ENCODE measurements at regions not wholly inside any gene's neighbourhood (a gene's known extent, or its start where the extent isn't known, plus 50 kb on each side); places are given as distances from the start of the nearest gene placed in this dataset.
"Not testable (repeated sequence)": the region's sequence is repeated elsewhere in the genome, so short reads cannot be mapped to it uniquely, and the experiment has no call there.

GRCh38 chr22:48829908-48830307 lies 997.8 kb downstream of the BRD1 start:
- DNase-seq: no peak

- no peak for DNase-seq
These were observed 999.0 kb downstream of the BRD1 start for GRCh38 chr22:48828688-48829087.

- DNase-seq: no peak
These were observed 999.6 kb downstream of the BRD1 start for GRCh38 chr22:48827904-48828555.

GRCh38 chr22:48827268-48827846 lies 1000.3 kb downstream of the BRD1 start:
- no peak for DNase-seq

- DNase-seq: no peak
These were observed 1001.1 kb downstream of the BRD1 start for GRCh38 chr22:48826546-48826945.

GRCh38 chr22:48825802-48826520 lies 1001.7 kb downstream of the BRD1 start:
- DNase-seq: no peak

GRCh38 chr22:48824712-48825651 lies 1002.7 kb downstream of the BRD1 start:
- no peak for DNase-seq

GRCh38 chr22:48823941-48824340 lies 1003.7 kb downstream of the BRD1 start:
- no peak for DNase-seq

- no peak for DNase-seq
These were observed 1005.1 kb downstream of the BRD1 start for GRCh38 chr22:48822278-48823233.

- DNase-seq: no peak
These were observed 1005.9 kb downstream of the BRD1 start for GRCh38 chr22:48821727-48822126.

- DNase-seq: no peak
These were observed 1006.4 kb downstream of the BRD1 start for GRCh38 chr22:48821346-48821690.

- no peak for DNase-seq
These were observed 1007.0 kb downstream of the BRD1 start for GRCh38 chr22:48820481-48821345.

GRCh38 chr22:48819961-48820360 lies 1007.7 kb downstream of the BRD1 start:
- DNase-seq: no peak

- DNase-seq: no peak
These were observed 1008.4 kb downstream of the BRD1 start for GRCh38 chr22:48819232-48819631.

- DNase-seq: not testable (repeated sequence)
These were observed 1010.2 kb downstream of the BRD1 start for GRCh38 chr22:48817491-48817890.

- no peak for DNase-seq
These were observed 1015.8 kb downstream of the BRD1 start for GRCh38 chr22:48811885-48812284.

GRCh38 chr22:48808038-48808960 lies 1019.4 kb downstream of the BRD1 start:
- no peak for DNase-seq

GRCh38 chr22:48807155-48807554 lies 1020.5 kb downstream of the BRD1 start:
- no peak for DNase-seq

- no peak for DNase-seq
These were observed 1021.4 kb downstream of the BRD1 start for GRCh38 chr22:48806227-48806781.

GRCh38 chr22:48805516-48805915 lies 1022.2 kb downstream of the BRD1 start:
- no peak for DNase-seq

Data from CD4-positive, alpha-beta T cell treated with Interleukin-21 for 1 hour (primary cell).